SK-N-MC (cell line): ENCODE measurements at regions not wholly inside any gene's neighbourhood (a gene's known extent, or its start where the extent isn't known, plus 50 kb on each side); places are given as distances from the start of the nearest gene placed in this dataset.

ENCODE experiments used
- DNase-seq: peaks from one replicate; pipeline ENCODE4 v3.0.0-alpha.2; 2011; ENCODE audit warnings: low read depth, low spot score
- H3K27ac ChIP-seq: fragments of 200-600 bp; sonication (generic); 2 replicates; pipeline ENCODE4 v1.5.1; 2016; ENCODE audit warnings: mixed run types
- H3K36me3 ChIP-seq: fragments of 200-600 bp; sonication (generic); 2 replicates; pipeline ENCODE4 v1.6.1; 2017; ENCODE audit warnings: antibody characterized with exemption, low read length, mixed read lengths; ENCODE audit not compliant: insufficient read depth
- H3K4me3 ChIP-seq: fragments of 200-600 bp; sonication (generic); 2 replicates; pipeline ENCODE4 v1.5.1; 2016
- H3K9ac ChIP-seq: fragments of 200-600 bp; sonication (generic); 2 replicates; pipeline ENCODE4 v1.8.0; 2017; ENCODE audit warnings: mixed run types, mixed read lengths; ENCODE audit not compliant: insufficient read length
- H3K9me3 ChIP-seq: fragments of 200-600 bp; sonication (generic); 2 replicates; pipeline ENCODE4 v1.6.1; 2017; ENCODE audit warnings: low read depth, mild to moderate bottlenecking, antibody characterized with exemption, low read length, moderate library complexity, mixed read lengths
- EZH2 ChIP-seq: fragments of 200-600 bp; sonication (generic); IDR thresholded peaks from one replicate; pipeline ENCODE4 v1.6.1; 2017; ENCODE audit warnings: antibody characterized with exemption
- FOXP2 ChIP-seq: optimal IDR thresholded peaks from 2 replicates; pipeline ENCODE3; 2011; ENCODE audit warnings: mild to moderate bottlenecking, moderate library complexity; ENCODE audit not compliant: insufficient read depth; ENCODE audit errors: extremely low read length, control extremely low read depth
- POLR2AphosphoS5 ChIP-seq: IDR thresholded peaks from 2 replicates; pipeline ENCODE4 v1.6.1; 2012; ENCODE audit warnings: mild to moderate bottlenecking, low read depth, low read length, borderline replicate concordance

- H3K9me3 ChIP-seq, result no peaks in the 10 kb centered on the region
- H3K27ac ChIP-seq, result no peak overlapping the region
- H3K36me3 ChIP-seq, result no peaks in the 10 kb centered on the region
- H3K4me3 ChIP-seq, result no peak overlapping the region
- H3K9ac ChIP-seq, result no peak overlapping the region
- TF ChIP-seq POLR2AphosphoS5 (no peak), EZH2 (no peak), FOXP2 (no peak)
- no peak for DNase-seq
Measured at GRCh38 chr3:157755233-157755632, 252.0 kb upstream of the VEPH1 start.

DNA sequence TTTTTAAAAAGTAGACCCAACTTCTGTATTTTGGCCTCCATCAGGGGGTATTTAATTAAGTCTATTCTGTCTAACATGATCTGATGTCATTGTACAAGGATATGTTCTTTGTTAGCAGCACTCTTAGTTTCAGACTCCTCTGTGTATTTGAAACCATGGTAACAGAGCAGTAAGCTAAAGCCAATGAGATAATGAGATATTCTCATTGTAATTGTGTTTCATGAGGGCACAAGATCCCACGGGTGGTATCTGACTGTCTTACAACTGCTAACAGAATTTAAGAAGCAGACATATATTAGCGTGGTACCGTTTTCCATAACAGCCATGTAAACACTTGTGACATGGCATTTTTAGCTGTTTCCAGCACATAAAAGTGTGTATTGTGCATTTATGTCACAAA, 251.2 kb upstream of the VEPH1 start:
- Histone ChIP-seq H3K9ac (no peak overlapping the region), H3K4me3 (no peak overlapping the region), H3K36me3 (no peaks in the 10 kb centered on the region), H3K9me3 (no peaks in the 10 kb centered on the region), H3K27ac (no peak overlapping the region)
- no peak for TF ChIP-seq POLR2AphosphoS5
- TF ChIP-seq EZH2, result no peak
- TF ChIP-seq FOXP2, result no peak
- no peak for DNase-seq

DNA sequence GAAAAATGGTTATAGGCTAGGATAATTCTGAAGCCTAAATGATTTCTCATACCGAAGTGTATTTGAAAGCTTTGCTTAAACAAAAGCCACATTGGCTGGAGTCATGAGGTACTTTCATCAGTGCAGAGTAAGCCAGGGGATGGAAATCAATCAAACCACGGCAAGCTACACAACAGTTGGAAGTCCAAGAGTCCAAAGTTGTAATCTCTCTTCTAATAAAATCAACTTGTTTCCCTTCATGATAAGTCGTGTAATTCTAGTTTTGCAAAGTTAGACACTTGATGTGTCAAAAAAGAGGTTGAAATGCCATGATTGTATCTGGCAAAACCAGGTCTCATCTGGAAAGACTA, 250.5 kb upstream of the VEPH1 start:
- Histone ChIP-seq H3K4me3 (no peak overlapping the region), H3K9me3 (no peaks in the 10 kb centered on the region), H3K27ac (no peak overlapping the region), H3K9ac (no peak overlapping the region), H3K36me3 (no peaks in the 10 kb centered on the region)
- DNase-seq, result no peak
- TF ChIP-seq EZH2 (no peak), POLR2AphosphoS5 (no peak), FOXP2 (no peak)

GRCh38 chr3:157752956-157753786, 250.0 kb upstream of the VEPH1 start:
- no peak for TF ChIP-seq FOXP2
- no peak for TF ChIP-seq EZH2
- no peak for TF ChIP-seq POLR2AphosphoS5
- Histone ChIP-seq H3K9ac (no peak overlapping the region), H3K27ac (no peak overlapping the region), H3K36me3 (no peaks in the 10 kb centered on the region), H3K4me3 (no peak overlapping the region), H3K9me3 (no peaks in the 10 kb centered on the region)
- DNase-seq, result no peak

DNA sequence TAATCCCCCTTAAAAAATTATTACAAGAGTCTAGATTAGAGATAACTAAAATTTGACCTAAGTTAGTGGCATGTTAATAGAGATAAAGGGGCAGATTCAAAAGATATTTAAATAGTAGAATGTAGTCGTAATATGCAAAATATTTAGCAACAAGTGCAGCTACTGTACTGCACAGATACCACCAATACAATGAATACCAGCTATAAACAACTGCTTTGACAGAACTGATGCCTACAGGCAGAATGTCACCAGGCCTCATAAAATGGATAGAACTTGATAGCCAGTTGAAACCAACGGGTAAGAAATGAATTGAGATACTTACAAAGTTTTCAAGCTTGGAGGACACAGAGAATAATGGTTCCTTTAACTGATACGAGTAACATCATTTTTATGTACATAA, 249.3 kb upstream of the VEPH1 start:
- no peak for DNase-seq
- no peak overlapping the region for H3K27ac ChIP-seq

GRCh38 chr3:157751386-157751785, 248.2 kb upstream of the VEPH1 start:
- Histone ChIP-seq H3K36me3 (no peaks in the 10 kb centered on the region), H3K4me3 (no peak overlapping the region), H3K27ac (no peak overlapping the region), H3K9me3 (no peaks in the 10 kb centered on the region), H3K9ac (no peak overlapping the region)
- TF ChIP-seq EZH2 (no peak), POLR2AphosphoS5 (no peak), FOXP2 (no peak)
- no peak for DNase-seq

More for the DNA sequence above, 249.3 kb upstream of the VEPH1 start:
- H3K4me3 ChIP-seq, result no peak overlapping the region
- no peaks in the 10 kb centered on the region for H3K9me3 ChIP-seq
- H3K36me3 ChIP-seq, result no peaks in the 10 kb centered on the region
- no peak overlapping the region for H3K9ac ChIP-seq
- TF ChIP-seq POLR2AphosphoS5 (no peak), EZH2 (no peak), FOXP2 (no peak)

DNA sequence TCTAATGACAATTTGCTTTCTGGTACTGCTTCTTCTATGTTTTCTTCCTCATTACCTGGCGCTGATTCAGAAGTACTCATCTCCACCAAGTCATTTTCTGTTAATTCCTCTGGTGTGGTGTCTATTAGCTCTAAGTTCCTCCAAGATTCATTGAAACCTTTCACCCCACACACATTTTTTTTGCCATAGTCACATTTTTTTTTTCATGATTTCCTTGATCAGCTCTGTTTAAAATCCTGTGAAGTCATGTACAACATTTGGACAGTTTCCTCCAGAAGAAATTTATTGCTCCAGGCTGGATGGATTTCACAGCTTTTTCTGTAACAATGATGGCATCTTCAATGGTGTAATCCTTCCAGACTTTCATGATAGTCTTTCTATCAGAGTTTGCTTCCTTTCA, 243.2 kb upstream of the VEPH1 start:
- no peak for DNase-seq
- no peak overlapping the region for H3K4me3 ChIP-seq
- no peak for TF ChIP-seq FOXP2
- no peaks in the 10 kb centered on the region for H3K36me3 ChIP-seq
- no peak overlapping the region for H3K9ac ChIP-seq
- H3K27ac ChIP-seq, result no peak overlapping the region
- H3K9me3 ChIP-seq, result no peaks in the 10 kb centered on the region

DNA sequence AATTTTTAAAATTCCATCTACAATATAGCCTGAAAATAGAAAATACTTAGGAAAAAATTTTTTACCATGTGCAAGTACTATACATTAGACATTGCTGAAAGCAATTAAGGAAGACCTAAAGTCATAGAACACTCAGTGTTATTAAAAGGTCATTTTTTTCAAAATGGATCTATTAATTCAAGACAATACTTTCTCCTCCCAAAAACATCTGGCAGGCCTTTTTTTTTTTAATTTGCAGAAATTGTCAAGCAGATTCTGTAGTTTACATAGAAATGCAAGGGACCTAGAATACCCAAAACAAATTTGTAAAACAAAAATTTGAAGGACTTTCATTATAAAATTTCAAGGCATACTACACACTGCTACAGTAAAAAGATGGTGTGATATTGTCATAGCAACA, 238.4 kb upstream of the VEPH1 start:
- no peak for DNase-seq
- no peak overlapping the region for H3K27ac ChIP-seq
- no peak overlapping the region for H3K9ac ChIP-seq
- H3K9me3 ChIP-seq, result no peaks in the 10 kb centered on the region
- no peak overlapping the region for H3K4me3 ChIP-seq
- TF ChIP-seq EZH2 (no peak), FOXP2 (no peak)
- H3K36me3 ChIP-seq, result no peaks in the 10 kb centered on the region

DNA sequence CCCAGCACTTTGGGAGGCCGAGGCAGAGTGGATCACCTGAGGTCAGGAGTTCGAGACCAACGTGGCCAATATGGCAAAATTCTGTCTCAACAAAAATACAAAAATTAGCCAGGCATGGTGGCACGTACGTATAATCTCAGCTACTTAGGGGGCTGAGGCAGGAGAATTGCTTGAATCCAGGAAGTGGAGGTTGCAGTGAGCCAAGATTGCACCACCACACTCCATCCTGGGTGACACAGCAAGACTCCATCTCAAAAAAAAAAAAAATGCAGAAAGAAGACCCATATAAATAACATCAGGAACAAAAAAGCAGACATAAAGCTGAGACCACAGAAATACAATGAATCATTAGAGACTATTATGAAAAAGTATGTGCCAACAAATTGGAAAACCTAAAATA, 235.2 kb upstream of the VEPH1 start:
- no peak overlapping the region for H3K4me3 ChIP-seq
- no peaks in the 10 kb centered on the region for H3K9me3 ChIP-seq
- DNase-seq, result no peak
- no peak overlapping the region for H3K27ac ChIP-seq
- no peak overlapping the region for H3K9ac ChIP-seq
- TF ChIP-seq FOXP2 (no peak), POLR2AphosphoS5 (no peak), EZH2 (no peak)
- no peaks in the 10 kb centered on the region for H3K36me3 ChIP-seq
